GM23338 (cell line): ENCODE measurements at regions not wholly inside any gene's neighbourhood (a gene's known extent, or its start where the extent isn't known, plus 50 kb on each side); places are given as distances from the start of the nearest gene placed in this dataset.

Source experiments
- ATAC-seq: fragments of 200-7000 bp; cut with Tn5 transposase; 3 replicates; pipeline ENCODE4 v1.9.1; 2020
- DNase-seq: peaks from one replicate; pipeline ENCODE4 v3.0.0-alpha.2; 2015; ENCODE audit warnings: low spot score
- H2AFZ ChIP-seq: fragments of 200-600 bp; sonication (generic); 2 replicates; pipeline ENCODE4 v1.8.0; 2016; ENCODE audit warnings: antibody characterized with exemption, mild to moderate bottlenecking, moderate library complexity
- H3F3A ChIP-seq: fragments of 200-600 bp; sonication (generic); replicated peaks from 2 replicates; pipeline ENCODE4 v1.8.0; 2017; ENCODE audit warnings: antibody characterized with exemption, mixed run types, low read depth
- H3K27ac ChIP-seq: fragments of 200-600 bp; sonication (generic); 2 replicates; pipeline ENCODE4 v1.6.1; 2016; ENCODE audit warnings: low read depth
- H3K27me3 ChIP-seq: fragments of 200-600 bp; sonication (generic); 2 replicates; pipeline ENCODE4 v1.8.0; 2016; ENCODE audit warnings: mild to moderate bottlenecking, mixed run types, moderate library complexity; ENCODE audit not compliant: insufficient read depth
- H3K36me3 ChIP-seq: fragments of 200-600 bp; sonication (generic); 2 replicates; pipeline ENCODE4 v1.8.0; 2016; ENCODE audit warnings: mild to moderate bottlenecking; ENCODE audit not compliant: insufficient read depth
- H3K4me1 ChIP-seq: fragments of 200-600 bp; sonication (generic); 2 replicates; pipeline ENCODE4 v1.8.0; 2016; ENCODE audit warnings: mild to moderate bottlenecking, moderate library complexity; ENCODE audit not compliant: insufficient read depth
- H3K4me2 ChIP-seq: fragments of 200-600 bp; sonication (generic); 2 replicates; pipeline ENCODE4 v1.7.1; 2017; ENCODE audit warnings: mixed run types
- H3K4me3 ChIP-seq: fragments of 200-600 bp; sonication (generic); 2 replicates; pipeline ENCODE4 v1.6.1; 2016; ENCODE audit warnings: mixed run types
- H3K79me2 ChIP-seq: fragments of 200-600 bp; sonication (generic); replicated peaks from 2 replicates; pipeline ENCODE4 v1.8.0; 2017; ENCODE audit warnings: mild to moderate bottlenecking; ENCODE audit not compliant: insufficient read depth
- H3K9me2 ChIP-seq: fragments of 200-600 bp; sonication (generic); 2 replicates; pipeline ENCODE4 v1.8.0; 2017; ENCODE audit not compliant: insufficient read depth
- H4K20me1 ChIP-seq: fragments of 200-600 bp; sonication (generic); replicated peaks from 2 replicates; pipeline ENCODE4 v1.8.0; 2017; ENCODE audit warnings: mild to moderate bottlenecking; ENCODE audit not compliant: insufficient read depth
- H3K27ac Mint-ChIP-seq: 2 replicates; pipeline ENCODE4 v1.8.0; 2020; ENCODE audit warnings: inconsistent platforms, mild to moderate bottlenecking, moderate library complexity, mixed read lengths
- H3K27me3 Mint-ChIP-seq: 3 replicates; pipeline ENCODE4 v1.8.0; 2022; ENCODE audit warnings: low read depth, mild to moderate bottlenecking, moderate library complexity, mixed read lengths, inconsistent platforms; ENCODE audit not compliant: insufficient read depth, poor library complexity
- H3K36me3 Mint-ChIP-seq: 3 replicates; pipeline ENCODE4 v1.8.0; 2021; ENCODE audit warnings: low read depth, mild to moderate bottlenecking, inconsistent platforms, moderate library complexity, mixed read lengths
- H3K4me1 Mint-ChIP-seq: 3 replicates; pipeline ENCODE4 v1.8.0; 2020; ENCODE audit warnings: mild to moderate bottlenecking, inconsistent platforms, mixed read lengths
- H3K4me3 Mint-ChIP-seq: 3 replicates; pipeline ENCODE4 v1.8.0; 2021; ENCODE audit warnings: moderate library complexity, mild to moderate bottlenecking, inconsistent platforms, mixed read lengths
- H3K9me3 Mint-ChIP-seq: 3 replicates; pipeline ENCODE4 v1.8.0; 2020; ENCODE audit warnings: moderate library complexity, mild to moderate bottlenecking, inconsistent platforms, mixed read lengths
- CREB1 ChIP-seq: fragments of 250-450 bp; sonication (Bioruptor Pico); IDR thresholded peaks from 2 replicates; pipeline ENCODE4 v1.5.0; 2020; ENCODE audit warnings: low read depth, mild to moderate bottlenecking, moderate library complexity
- EZH2 ChIP-seq: fragments of 200-600 bp; sonication (generic); IDR thresholded peaks from one replicate; pipeline ENCODE4 v1.8.0; 2017; ENCODE audit warnings: antibody characterized with exemption, mild to moderate bottlenecking, low read depth; ENCODE audit not compliant: unreplicated experiment
- JUNB ChIP-seq: IDR thresholded peaks from one replicate; pipeline ENCODE4 v1.6.1; 2016; ENCODE audit warnings: antibody characterized with exemption; ENCODE audit not compliant: unreplicated experiment
- NANOG ChIP-seq: IDR thresholded peaks from 2 replicates; pipeline ENCODE4 v1.6.1; 2016; ENCODE audit warnings: antibody characterized with exemption, borderline replicate concordance
- STAT1 ChIP-seq: IDR thresholded peaks from one replicate; pipeline ENCODE4 v1.6.1; 2016; ENCODE audit warnings: antibody characterized with exemption; ENCODE audit not compliant: unreplicated experiment
- ZNF114 ChIP-seq: fragments of 250-450 bp; sonication (Bioruptor Pico); IDR thresholded peaks from 2 replicates; pipeline ENCODE4 v1.5.0; 2020; ENCODE audit warnings: mild to moderate bottlenecking, moderate library complexity
- TF ChIP-seq, protein P1 (sequence below), 2 experiments: fragments of 200-600 bp in 1 of 2; sonication (generic) in 1 of 2; conservative IDR thresholded peaks; 2 replicates each; pipeline versions ENCODE4 v1.5.1 to v1.6.1; 2016 to 2017; ENCODE audit warnings: antibody characterized with exemption in 2 of 2, low read depth in 2 of 2, mild to moderate bottlenecking in 2 of 2, moderate library complexity in 1 of 2
- TF ChIP-seq, protein P2 (sequence below): IDR thresholded peaks from 2 replicates; pipeline ENCODE4 v1.6.1; 2016; ENCODE audit warnings: antibody characterized with exemption
- TF ChIP-seq, protein P3 (sequence below): IDR thresholded peaks from one replicate; pipeline ENCODE4 v1.6.1; 2018; ENCODE audit warnings: antibody characterized with exemption; ENCODE audit not compliant: unreplicated experiment
- TF ChIP-seq, protein P4 (sequence below): fragments of 250-450 bp; sonication (Bioruptor Pico); IDR thresholded peaks from 2 replicates; pipeline ENCODE4 v1.5.0; 2020; ENCODE audit warnings: mild to moderate bottlenecking, moderate library complexity

DNA sequence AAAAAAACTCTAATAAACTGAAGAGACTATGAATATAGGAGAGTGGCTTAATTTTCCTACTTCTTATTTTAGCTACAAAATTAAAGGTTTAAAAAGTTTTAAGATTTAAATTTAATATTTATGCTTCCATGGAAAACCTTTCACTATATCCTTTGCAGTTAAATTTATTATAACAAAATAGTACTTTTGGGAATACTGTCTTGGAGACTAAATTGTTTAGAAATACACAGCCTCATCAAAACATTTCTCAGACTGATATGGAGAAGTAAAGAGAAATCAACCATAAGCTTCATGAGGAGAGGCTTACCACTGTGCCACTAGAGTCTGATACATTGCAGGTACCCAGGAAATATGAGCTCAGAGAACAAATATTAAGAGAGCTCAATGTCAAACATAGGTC, 436.5 kb downstream of the KCTD12 start (continued):
- TF ChIP-seq, protein P1, sequence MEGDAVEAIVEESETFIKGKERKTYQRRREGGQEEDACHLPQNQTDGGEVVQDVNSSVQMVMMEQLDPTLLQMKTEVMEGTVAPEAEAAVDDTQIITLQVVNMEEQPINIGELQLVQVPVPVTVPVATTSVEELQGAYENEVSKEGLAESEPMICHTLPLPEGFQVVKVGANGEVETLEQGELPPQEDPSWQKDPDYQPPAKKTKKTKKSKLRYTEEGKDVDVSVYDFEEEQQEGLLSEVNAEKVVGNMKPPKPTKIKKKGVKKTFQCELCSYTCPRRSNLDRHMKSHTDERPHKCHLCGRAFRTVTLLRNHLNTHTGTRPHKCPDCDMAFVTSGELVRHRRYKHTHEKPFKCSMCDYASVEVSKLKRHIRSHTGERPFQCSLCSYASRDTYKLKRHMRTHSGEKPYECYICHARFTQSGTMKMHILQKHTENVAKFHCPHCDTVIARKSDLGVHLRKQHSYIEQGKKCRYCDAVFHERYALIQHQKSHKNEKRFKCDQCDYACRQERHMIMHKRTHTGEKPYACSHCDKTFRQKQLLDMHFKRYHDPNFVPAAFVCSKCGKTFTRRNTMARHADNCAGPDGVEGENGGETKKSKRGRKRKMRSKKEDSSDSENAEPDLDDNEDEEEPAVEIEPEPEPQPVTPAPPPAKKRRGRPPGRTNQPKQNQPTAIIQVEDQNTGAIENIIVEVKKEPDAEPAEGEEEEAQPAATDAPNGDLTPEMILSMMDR (conservative IDR thresholded peaks at IDR 0.05; ENCODE audit: low read depth in 2 of 2) = no peak
- TF ChIP-seq CREB1 (CRISPR knock-in tag) = no peak

DNA sequence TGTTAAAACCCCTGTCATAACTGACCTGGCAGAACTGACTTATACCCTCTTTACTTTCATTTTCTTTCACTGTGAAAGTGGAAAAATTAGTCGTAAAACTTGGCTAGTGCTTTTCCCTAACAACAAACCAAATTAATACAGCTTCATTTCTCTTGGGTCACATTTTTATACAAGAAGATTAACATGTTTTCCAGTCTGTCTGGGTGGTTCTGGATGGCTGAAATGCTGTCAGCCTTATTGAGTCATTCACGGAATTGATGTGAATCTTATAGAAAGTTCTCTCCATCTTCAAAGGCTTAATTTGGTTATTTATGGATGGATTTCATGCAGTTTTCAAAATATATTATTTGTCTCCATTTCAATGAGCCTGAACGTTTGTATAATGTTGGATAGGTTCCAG, 440.0 kb downstream of the KCTD12 start:
- no peak overlapping the region for H3K27ac ChIP-seq
- H3K27me3 ChIP-seq = no peaks in the 10 kb centered on the region
- H3K36me3 ChIP-seq = no peaks in the 10 kb centered on the region
- H2AFZ ChIP-seq = no peak overlapping the region
- no peak overlapping the region for H3K4me3 ChIP-seq
- H3K9me2 ChIP-seq = no peaks in the 10 kb centered on the region
- Mint-ChIP-seq H3K9me3 (peaks cover 4% of the 10 kb centered on the region; the same call in 2 of the 3 replicates), H3K27ac (no peak overlapping the region), H3K27me3 (no peaks in the 10 kb centered on the region), H3K4me1 (no peaks in the 10 kb centered on the region), H3K4me3 (no peak overlapping the region), H3K36me3 (no peaks in the 10 kb centered on the region; the same call in 2 of the 3 replicates)
- no peak overlapping the region for H3K4me2 ChIP-seq
- no peaks in the 10 kb centered on the region for H4K20me1 ChIP-seq
- DNase-seq (no peak), ATAC-seq (no peak)
- H3K4me1 ChIP-seq = no peaks in the 10 kb centered on the region
- H3F3A ChIP-seq = no peaks in the 10 kb centered on the region
- H3K79me2 ChIP-seq = no peaks in the 10 kb centered on the region
- no peak for TF ChIP-seq EZH2
- TF ChIP-seq, protein P2, sequence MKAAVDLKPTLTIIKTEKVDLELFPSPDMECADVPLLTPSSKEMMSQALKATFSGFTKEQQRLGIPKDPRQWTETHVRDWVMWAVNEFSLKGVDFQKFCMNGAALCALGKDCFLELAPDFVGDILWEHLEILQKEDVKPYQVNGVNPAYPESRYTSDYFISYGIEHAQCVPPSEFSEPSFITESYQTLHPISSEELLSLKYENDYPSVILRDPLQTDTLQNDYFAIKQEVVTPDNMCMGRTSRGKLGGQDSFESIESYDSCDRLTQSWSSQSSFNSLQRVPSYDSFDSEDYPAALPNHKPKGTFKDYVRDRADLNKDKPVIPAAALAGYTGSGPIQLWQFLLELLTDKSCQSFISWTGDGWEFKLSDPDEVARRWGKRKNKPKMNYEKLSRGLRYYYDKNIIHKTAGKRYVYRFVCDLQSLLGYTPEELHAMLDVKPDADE = no peak
- TF ChIP-seq, protein P3, sequence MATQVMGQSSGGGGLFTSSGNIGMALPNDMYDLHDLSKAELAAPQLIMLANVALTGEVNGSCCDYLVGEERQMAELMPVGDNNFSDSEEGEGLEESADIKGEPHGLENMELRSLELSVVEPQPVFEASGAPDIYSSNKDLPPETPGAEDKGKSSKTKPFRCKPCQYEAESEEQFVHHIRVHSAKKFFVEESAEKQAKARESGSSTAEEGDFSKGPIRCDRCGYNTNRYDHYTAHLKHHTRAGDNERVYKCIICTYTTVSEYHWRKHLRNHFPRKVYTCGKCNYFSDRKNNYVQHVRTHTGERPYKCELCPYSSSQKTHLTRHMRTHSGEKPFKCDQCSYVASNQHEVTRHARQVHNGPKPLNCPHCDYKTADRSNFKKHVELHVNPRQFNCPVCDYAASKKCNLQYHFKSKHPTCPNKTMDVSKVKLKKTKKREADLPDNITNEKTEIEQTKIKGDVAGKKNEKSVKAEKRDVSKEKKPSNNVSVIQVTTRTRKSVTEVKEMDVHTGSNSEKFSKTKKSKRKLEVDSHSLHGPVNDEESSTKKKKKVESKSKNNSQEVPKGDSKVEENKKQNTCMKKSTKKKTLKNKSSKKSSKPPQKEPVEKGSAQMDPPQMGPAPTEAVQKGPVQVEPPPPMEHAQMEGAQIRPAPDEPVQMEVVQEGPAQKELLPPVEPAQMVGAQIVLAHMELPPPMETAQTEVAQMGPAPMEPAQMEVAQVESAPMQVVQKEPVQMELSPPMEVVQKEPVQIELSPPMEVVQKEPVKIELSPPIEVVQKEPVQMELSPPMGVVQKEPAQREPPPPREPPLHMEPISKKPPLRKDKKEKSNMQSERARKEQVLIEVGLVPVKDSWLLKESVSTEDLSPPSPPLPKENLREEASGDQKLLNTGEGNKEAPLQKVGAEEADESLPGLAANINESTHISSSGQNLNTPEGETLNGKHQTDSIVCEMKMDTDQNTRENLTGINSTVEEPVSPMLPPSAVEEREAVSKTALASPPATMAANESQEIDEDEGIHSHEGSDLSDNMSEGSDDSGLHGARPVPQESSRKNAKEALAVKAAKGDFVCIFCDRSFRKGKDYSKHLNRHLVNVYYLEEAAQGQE = no peak
- TF ChIP-seq ZNF114 (CRISPR knock-in tag) = no peak
- no peak for TF ChIP-seq JUNB
- no peak for TF ChIP-seq CREB1 (CRISPR knock-in tag)
- TF ChIP-seq NANOG = no peak
- TF ChIP-seq, protein P1 (conservative IDR thresholded peaks at IDR 0.05; ENCODE audit: low read depth in 2 of 2) = no peak
- TF ChIP-seq STAT1 = no peak
- TF ChIP-seq, protein P4, sequence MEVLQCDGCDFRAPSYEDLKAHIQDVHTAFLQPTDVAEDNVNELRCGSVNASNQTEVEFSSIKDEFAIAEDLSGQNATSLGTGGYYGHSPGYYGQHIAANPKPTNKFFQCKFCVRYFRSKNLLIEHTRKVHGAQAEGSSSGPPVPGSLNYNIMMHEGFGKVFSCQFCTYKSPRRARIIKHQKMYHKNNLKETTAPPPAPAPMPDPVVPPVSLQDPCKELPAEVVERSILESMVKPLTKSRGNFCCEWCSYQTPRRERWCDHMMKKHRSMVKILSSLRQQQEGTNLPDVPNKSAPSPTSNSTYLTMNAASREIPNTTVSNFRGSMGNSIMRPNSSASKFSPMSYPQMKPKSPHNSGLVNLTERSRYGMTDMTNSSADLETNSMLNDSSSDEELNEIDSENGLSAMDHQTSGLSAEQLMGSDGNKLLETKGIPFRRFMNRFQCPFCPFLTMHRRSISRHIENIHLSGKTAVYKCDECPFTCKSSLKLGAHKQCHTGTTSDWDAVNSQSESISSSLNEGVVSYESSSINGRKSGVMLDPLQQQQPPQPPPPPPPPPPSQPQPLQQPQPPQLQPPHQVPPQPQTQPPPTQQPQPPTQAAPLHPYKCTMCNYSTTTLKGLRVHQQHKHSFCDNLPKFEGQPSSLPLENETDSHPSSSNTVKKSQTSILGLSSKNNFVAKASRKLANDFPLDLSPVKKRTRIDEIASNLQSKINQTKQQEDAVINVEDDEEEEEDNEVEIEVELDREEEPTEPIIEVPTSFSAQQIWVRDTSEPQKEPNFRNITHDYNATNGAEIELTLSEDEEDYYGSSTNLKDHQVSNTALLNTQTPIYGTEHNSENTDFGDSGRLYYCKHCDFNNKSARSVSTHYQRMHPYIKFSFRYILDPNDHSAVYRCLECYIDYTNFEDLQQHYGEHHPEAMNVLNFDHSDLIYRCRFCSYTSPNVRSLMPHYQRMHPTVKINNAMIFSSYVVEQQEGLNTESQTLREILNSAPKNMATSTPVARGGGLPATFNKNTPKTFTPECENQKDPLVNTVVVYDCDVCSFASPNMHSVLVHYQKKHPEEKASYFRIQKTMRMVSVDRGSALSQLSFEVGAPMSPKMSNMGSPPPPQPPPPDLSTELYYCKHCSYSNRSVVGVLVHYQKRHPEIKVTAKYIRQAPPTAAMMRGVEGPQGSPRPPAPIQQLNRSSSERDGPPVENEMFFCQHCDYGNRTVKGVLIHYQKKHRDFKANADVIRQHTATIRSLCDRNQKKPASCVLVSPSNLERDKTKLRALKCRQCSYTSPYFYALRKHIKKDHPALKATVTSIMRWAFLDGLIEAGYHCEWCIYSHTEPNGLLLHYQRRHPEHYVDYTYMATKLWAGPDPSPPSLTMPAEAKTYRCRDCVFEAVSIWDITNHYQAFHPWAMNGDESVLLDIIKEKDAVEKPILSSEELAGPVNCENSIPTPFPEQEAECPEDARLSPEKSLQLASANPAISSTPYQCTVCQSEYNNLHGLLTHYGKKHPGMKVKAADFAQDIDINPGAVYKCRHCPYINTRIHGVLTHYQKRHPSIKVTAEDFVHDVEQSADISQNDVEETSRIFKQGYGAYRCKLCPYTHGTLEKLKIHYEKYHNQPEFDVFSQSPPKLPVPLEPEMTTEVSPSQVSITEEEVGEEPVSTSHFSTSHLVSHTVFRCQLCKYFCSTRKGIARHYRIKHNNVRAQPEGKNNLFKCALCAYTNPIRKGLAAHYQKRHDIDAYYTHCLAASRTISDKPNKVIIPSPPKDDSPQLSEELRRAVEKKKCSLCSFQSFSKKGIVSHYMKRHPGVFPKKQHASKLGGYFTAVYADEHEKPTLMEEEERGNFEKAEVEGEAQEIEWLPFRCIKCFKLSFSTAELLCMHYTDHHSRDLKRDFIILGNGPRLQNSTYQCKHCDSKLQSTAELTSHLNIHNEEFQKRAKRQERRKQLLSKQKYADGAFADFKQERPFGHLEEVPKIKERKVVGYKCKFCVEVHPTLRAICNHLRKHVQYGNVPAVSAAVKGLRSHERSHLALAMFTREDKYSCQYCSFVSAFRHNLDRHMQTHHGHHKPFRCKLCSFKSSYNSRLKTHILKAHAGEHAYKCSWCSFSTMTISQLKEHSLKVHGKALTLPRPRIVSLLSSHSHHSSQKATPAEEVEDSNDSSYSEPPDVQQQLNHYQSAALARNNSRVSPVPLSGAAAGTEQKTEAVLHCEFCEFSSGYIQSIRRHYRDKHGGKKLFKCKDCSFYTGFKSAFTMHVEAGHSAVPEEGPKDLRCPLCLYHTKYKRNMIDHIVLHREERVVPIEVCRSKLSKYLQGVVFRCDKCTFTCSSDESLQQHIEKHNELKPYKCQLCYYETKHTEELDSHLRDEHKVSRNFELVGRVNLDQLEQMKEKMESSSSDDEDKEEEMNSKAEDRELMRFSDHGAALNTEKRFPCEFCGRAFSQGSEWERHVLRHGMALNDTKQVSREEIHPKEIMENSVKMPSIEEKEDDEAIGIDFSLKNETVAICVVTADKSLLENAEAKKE (CRISPR knock-in tag) = no peak
